Lower leg skin (tissue), 4 donors: ENCODE measurements at regions not wholly inside any gene's neighbourhood (a gene's known extent, or its start where the extent isn't known, plus 50 kb on each side); places are given as distances from the start of the nearest gene placed in this dataset.

ENCODE experiments used
- DNase-seq, 2 donors: peaks; one replicate each; pipeline ENCODE4 v3.0.0-alpha.2; 2019; ENCODE audit warnings: low spot score in 2 of 2
- H3K4me3 ChIP-seq: fragments of 200-600 bp; sonication (generic); 2 replicates; pipeline ENCODE4 v1.5.1; 2017; ENCODE audit warnings: mild to moderate bottlenecking, low read depth; ENCODE audit not compliant: poor library complexity, severe bottlenecking
- POLR2A ChIP-seq, 2 donors: fragments of 450-650 bp; IDR thresholded peaks; one replicate each; pipeline ENCODE4 v1.6.1; 2016 to 2017; ENCODE audit warnings: antibody characterized with exemption in 2 of 2, mild to moderate bottlenecking in 1 of 2, moderate library complexity in 1 of 2
- WGBS, 2 donors: methylation state at CpG; one replicate each; pipeline ENCODE4 v1.1.5; 2018; 5-methylcytosine and 5-hydroxymethylcytosine counted together
- intact Hi-C: fragments of 100-400 bp; cut with DNase I; formaldehyde crosslinking; loops from one replicate; pipeline ENCODE4 v1.15.0; 2023; ENCODE audit warnings: low total_unique reads
- TF ChIP-seq, protein P1 (sequence below), 3 donors: fragments of 450-650 bp; IDR thresholded peaks; one replicate each; pipeline ENCODE4 v1.5.1; 2016; ENCODE audit warnings: antibody characterized with exemption in 3 of 3, mild to moderate bottlenecking in 3 of 3, moderate library complexity in 2 of 3

DNA sequence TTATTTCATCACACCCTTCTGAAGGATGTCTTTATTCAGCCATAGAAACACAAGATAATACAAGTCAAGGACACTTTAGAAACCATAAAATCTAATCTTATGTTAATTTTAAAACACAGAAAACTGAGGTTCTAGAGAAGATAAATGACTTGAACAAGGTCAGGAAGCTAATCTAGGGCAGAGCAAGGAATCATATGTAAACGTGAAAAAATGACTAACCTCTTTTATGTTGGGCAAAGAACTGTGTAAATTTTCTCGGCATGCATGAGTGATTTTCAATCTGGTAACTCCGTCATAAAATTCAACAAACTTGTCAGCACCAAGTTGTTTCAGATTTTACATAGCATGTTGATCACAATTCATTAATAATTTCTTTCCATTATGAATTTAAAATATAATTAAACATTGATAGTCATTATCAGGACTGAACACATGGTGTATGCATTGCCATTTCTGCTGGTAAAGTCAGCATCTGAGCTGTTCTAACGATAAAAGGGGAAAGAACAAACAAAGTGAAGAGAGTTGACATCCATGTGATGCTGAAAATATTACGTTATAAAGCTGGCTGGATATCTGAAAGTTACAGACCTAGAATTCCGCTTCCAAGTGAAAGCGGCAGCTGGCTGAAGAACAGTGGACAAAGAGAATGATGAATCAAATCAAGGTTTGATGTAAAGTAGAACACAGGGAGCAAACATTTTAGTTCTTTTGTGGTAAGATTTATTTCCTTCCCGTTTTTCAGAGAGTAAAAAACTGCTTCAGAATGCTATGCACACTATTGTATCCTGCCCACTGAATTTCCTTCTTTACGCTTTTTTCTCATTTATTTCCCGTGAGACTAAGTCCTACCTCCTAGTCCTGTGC is 1037.4 kb upstream of the TMPRSS15 start:
- WGBS, 2 donors, result 65 to 70% methylated on average over 10 of the region's 10 CpGs
- no peak for DNase-seq
- no peak overlapping the region for H3K4me3 ChIP-seq
- TF ChIP-seq POLR2A (IDR thresholded peaks at IDR 0.05), result no peak
- TF ChIP-seq, protein P1, sequence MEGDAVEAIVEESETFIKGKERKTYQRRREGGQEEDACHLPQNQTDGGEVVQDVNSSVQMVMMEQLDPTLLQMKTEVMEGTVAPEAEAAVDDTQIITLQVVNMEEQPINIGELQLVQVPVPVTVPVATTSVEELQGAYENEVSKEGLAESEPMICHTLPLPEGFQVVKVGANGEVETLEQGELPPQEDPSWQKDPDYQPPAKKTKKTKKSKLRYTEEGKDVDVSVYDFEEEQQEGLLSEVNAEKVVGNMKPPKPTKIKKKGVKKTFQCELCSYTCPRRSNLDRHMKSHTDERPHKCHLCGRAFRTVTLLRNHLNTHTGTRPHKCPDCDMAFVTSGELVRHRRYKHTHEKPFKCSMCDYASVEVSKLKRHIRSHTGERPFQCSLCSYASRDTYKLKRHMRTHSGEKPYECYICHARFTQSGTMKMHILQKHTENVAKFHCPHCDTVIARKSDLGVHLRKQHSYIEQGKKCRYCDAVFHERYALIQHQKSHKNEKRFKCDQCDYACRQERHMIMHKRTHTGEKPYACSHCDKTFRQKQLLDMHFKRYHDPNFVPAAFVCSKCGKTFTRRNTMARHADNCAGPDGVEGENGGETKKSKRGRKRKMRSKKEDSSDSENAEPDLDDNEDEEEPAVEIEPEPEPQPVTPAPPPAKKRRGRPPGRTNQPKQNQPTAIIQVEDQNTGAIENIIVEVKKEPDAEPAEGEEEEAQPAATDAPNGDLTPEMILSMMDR (IDR thresholded peaks at IDR 0.05), result no peak
- intact Hi-C loops, result no loop called here

DNA sequence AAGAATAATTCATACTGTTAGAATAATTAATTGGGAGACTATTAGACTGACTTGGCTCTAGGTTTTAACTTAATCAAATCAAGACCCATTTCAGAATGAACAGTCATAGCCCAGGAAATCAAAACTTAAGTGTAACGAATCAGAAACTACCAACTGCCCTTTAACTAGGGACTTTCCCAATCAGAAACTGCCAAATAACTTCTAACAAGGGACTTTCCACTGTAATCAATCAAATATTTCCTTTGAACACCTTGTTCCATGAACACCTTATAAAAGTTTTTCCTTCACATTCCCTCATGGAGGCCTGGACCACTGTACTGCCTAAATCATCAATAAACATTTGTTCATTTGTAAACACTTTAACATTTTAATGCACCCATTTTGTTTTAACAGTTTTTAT is 1054.7 kb upstream of the TMPRSS15 start:
- H3K4me3 ChIP-seq, result no peak overlapping the region
- DNase-seq, result no peak
- intact Hi-C loops, result no loop called here
- WGBS, 2 donors, result 26 to 27% methylated on average over 1 of the region's 1 CpG
- TF ChIP-seq, protein P1 (IDR thresholded peaks at IDR 0.05), result no peak
- TF ChIP-seq POLR2A (IDR thresholded peaks at IDR 0.05), result no peak

DNA sequence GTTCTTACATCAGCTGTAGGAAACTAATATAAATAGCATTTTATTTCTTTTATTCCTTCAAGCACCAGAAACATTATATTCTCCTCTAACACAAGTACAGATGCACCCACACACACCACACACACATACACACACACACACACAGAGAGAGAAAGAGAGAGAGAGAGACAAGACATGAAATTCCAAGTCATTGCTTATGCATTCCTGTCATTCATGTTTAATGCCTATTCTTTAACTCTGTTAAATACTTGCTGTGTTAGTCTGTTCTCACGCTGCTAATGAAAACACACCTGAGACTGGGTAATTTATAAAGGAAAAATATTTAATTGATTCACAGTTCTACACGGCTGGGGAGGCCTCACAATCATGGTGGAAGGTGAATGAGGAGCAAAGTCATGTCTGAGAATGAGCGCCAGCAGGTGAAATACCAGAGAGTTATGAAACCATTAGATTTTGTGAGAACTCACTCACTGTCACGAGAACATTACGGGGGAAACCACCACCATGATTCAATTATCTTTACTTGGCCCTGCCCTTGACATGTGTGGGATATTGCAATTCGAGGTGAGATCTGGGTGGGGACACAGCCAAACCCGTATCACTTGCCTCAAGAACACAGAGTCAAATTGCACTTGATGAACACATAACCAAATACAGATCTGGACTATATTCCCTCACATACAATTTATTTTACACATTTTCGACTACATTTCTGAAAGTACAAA is 1058.1 kb upstream of the TMPRSS15 start:
- DNase-seq, result no peak
- WGBS, 2 donors, result 70 to 72% methylated on average over 8 of the region's 8 CpGs
- no peak overlapping the region for H3K4me3 ChIP-seq
- no peak for TF ChIP-seq POLR2A (IDR thresholded peaks at IDR 0.05)
- TF ChIP-seq, protein P1 (IDR thresholded peaks at IDR 0.05), result no peak
- intact Hi-C loops, result no loop called here

DNA sequence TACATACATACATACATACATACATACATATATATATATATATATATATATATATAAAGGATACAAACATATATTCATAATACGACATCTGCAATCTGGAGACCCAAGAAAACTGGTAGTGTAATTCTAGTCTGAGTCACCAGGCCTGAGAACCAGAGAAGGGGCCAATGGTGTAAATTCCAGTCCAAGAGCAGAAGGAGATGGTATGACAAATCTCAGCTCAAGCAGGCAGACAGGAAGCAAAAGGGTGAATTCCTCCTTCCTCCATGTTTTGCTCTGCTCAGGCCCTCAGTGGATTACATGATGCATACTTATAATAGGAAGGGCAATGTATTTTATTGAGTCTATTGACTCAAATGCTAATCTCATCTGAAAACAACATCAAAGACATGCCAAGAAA is 1060.4 kb upstream of the TMPRSS15 start:
- 93 to 95% methylated on average over 1 of the region's 1 CpG for WGBS, 2 donors
- no peak for TF ChIP-seq POLR2A (IDR thresholded peaks at IDR 0.05)
- TF ChIP-seq, protein P1 (IDR thresholded peaks at IDR 0.05), result no peak
- no peak for DNase-seq
- intact Hi-C loops, result no loop called here
- H3K4me3 ChIP-seq, result no peak overlapping the region

DNA sequence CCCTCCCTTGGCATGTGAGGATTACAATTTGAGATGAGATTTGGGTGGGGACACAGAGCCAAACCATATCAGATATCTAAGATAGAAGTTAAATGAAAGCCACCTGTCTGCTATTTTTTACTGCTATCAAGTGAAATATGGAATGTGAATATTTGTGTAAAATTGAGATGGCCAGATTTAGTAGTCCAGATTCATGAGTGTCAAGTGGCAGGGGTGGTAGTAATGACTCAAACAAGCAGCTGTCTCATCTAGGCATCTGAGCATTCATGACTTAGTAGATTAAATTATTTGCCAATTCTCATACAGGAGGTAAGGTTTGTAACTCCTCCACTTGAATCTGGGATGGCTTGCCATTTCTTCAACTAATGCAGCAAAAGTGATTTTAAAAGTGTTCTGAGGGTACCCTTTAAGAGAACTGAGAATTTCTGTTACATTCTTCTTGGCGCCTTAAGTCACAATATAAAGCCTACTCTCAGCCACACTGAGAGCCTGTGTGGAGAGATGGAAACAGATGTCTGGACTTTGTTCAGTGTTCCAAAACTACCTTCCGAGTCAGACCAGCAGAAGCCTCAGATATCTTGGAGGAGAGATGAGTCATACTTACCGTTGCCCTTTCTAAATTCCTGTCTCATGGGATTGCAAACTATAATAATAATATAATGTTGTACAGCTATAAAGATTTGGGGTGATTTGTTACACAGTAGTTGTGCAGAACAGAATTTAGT is 1065.6 kb upstream of the TMPRSS15 start:
- intact Hi-C loops, result no loop called here
- no peak for DNase-seq
- no peak for TF ChIP-seq POLR2A (IDR thresholded peaks at IDR 0.05)
- TF ChIP-seq, protein P1 (IDR thresholded peaks at IDR 0.05), result no peak
- no peak overlapping the region for H3K4me3 ChIP-seq
- 82 to 84% methylated on average over 3 of the region's 3 CpGs for WGBS, 2 donors
